GM20431 (cell line): ENCODE measurements at regions not wholly inside any gene's neighbourhood (a gene's known extent, or its start where the extent isn't known, plus 50 kb on each side); places are given as distances from the start of the nearest gene placed in this dataset.

Source experiments
- in situ Hi-C: fragments of 300-500 bp; cut with MseI, MboI; formaldehyde crosslinking; loops from one replicate; pipeline ENCODE4 v1.15.0; 2020; ENCODE audit warnings: low sequenced_read_pairs; ENCODE audit not compliant: unreplicated experiment

GRCh38 chr6:144873623-144874378 lies 588.7 kb downstream of the UTRN start:
- in situ Hi-C loops: no loop called here

DNA sequence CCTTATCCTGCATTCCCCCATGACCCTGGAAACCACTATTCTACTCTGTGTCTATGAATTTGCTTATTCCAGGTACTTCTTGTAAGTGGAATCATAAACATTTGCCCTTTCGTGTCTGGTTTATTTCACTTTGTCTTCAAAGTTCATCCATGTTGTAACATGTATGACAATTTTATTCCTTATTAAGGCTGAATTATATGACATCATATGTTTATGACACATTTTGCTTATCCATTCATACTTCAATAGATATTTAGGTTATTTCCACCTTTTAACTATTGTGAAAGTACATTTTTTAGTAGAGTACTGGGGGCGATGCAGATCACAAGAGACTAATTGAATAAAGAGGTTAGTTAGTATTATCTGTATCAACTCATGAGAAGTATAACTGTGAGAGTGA lies 591.6 kb downstream of the UTRN start:
- in situ Hi-C loops: no loop called here

GRCh38 chr6:144877118-144877517 lies 592.0 kb downstream of the UTRN start:
- in situ Hi-C loops: no loop called here

DNA sequence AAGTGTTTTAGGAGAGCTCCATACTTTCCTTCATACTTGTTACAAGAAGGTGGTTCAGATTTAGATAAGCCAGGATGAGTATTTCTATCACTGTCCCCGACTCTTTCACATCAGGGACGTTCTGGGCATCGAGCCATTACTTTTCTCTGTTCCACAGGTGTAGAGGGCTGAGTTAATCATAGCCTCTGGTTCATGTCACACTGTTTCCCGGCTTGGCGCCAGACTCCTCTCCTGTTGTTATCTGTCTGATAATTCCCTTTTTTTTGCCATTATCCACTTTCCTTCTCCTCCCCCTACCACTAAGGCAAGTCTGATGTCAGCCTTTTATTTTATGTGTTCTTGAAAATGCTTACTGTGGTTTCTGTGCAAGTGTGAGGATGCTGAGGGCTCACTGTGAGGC lies 593.4 kb downstream of the UTRN start:
- in situ Hi-C loops: no loop called here

DNA sequence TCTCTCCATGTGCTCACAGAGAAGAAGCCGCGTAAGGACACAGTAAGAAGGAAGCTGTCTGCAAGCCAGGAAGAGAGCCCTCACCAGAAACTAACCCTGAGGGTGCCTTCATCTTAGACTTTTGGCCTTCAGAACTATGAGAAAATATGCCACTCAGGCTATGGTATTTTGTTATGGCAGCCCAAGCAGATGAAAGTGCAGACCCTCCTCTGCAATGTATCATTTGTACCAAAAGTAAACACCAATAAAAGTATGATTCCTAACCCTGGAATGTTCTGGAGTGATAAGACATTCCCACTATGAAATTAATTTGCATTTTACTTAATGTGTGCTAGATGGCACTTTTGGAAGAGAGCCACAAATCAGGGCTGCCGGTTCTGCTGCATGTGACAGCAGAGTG lies 594.3 kb downstream of the UTRN start:
- in situ Hi-C loops: no loop called here

DNA sequence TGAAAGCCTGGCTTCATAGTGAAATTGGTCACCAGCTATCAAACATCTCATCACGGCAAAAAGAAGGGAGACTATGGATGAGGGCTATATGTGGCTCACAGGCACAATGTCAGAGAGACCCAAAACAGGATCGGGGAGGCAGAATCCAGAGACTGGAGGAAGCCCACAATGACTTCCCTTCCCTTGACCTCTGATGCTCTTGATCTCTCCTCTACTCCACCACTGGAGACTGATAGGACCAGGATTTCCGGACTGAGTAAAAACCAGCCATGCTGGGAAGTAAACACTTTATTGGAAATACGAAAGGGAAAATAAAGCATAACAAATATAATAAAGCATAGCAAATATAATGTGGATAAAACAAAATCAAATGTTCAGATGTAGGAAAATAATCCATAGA lies 597.3 kb downstream of the UTRN start:
- in situ Hi-C loops: no loop called here

DNA sequence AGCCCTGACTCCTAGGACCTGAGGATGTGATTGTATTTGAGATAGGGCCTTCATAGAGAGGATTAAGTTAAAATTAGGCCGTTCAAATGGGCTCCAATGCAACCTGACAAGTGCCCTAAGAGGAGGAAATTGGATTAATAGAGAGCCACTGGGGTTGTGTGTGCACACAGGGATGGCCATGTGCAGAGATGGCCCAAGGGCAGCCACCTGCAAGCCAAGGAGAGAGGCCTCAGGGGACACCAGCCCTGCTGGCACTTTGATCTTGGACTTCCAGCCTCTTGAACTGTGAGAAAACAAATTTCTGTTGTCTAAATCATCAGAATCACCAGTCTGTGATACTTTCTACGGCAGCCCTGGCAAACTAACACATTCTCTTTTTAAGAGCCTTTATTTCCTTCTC lies 598.8 kb downstream of the UTRN start:
- in situ Hi-C loops: no loop called here

GRCh38 chr6:144885817-144886216 lies 600.7 kb downstream of the UTRN start:
- in situ Hi-C loops: no loop called here

DNA sequence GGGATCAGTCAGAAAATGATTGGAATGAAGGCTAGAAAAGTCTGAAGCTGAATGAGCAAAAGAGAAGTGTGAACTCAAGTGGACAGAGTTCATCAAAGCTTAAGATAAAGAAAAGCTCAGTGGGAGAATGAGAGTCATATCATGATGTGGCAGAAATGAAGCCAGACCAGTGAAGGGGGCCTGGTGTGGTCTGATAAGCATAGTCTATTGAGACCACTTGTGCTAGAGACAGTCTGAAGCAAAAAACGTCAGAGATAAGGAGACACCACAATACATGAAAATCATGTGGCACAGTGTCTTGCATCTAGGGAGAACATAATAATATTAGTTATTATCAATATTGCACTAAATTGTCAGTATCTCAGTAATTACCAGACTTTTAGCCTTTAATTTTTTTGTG lies 601.5 kb downstream of the UTRN start:
- in situ Hi-C loops: no loop called here

- in situ Hi-C loops: no loop called here
Observed at GRCh38 chr6:144888621-144889020, 603.5 kb downstream of the UTRN start.

- in situ Hi-C loops: no loop called here
Observed at GRCh38 chr6:144893680-144894151, 608.6 kb downstream of the UTRN start.

GRCh38 chr6:144894240-144894639 lies 609.1 kb downstream of the UTRN start:
- in situ Hi-C loops: no loop called here

DNA sequence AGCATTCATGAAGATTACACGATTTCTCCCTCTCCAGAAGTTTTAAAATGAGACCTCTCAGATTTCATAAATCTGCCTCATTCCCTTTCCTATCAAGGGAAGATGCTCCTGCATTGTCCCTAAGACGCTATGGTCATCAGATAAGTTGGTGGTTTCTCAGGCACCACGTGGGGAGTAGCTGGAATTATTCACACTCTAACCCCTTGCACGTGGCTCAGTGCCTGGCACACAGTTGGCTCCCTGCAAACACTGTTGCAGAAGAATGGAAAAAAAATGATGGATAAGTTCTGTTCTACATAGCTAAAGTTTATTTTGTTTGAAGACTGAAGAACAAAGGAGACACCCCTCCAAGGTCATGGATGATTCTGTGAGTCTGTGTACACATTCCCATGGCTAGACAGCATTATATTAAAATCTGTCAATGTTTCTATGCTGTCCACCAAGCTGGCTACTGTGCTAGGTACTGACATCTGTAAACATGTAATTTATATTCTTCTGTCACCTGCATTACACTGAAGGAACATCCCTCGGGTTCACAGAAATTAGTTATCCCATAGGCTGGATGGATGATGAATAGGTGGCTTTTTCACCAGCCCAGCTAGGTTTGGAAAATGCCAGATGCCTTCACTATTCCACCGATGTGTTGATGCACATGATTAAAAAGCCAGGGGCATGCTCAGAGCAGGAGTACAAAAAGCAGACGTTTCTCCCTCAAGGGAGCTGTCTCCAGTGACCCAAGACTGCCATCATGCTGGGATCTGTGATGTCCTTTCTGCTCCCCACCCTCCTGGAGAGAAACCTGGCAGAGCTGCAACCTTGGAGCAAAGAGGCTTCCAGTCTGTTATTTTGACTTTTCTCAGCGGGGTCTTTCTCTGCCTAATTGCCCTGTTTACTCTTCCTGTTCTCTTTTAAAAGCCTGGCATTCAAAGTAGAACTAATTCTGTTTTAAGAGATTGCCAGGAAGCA lies 610.5 kb downstream of the UTRN start:
- in situ Hi-C loops: no loop called here

DNA sequence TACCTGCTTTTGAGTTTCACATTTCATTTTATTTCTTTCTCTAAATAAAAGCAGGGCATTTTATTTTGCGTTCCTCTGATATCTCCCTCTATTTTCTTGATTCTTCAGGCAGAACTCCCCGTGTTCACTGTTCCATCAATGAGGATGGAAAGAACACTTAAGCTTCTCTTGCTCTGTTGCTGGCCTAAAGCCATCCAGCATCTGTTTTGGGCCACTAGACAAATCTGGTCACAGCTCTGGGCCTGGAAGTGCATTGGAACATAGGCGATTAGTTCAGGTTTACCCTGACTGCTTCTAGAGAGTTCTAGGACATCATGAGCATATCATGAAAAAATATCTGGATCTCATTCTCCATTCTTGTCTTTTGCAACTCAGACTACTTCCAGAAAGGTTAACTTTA lies 611.2 kb downstream of the UTRN start:
- in situ Hi-C loops: no loop called here

- in situ Hi-C loops: no loop called here
Observed at GRCh38 chr6:144896871-144897270, 611.7 kb downstream of the UTRN start.

GRCh38 chr6:144897441-144897921 lies 612.3 kb downstream of the UTRN start:
- in situ Hi-C loops: no loop called here

- in situ Hi-C loops: no loop called here
Observed at GRCh38 chr6:144898052-144898689, 613.0 kb downstream of the UTRN start.

DNA sequence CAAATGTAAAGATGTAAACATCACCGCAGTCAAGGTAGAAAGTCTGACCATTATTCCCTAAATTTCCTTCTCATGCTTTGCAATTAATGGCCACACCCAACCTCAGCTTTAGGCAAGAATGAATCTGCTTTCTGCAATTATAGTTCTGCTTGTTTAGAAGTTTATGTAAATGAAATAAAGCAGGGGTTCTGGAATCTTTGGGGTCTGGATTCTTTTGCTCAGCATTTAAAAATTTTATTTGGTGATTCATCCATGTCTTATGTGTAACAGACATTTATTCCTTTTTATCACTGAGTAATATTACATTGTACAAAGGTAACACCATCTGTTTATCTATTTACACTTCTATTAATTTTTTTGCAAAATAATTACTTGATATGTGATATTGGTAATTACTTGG lies 613.6 kb downstream of the UTRN start:
- in situ Hi-C loops: no loop called here

GRCh38 chr6:144899161-144899560 lies 614.0 kb downstream of the UTRN start:
- in situ Hi-C loops: no loop called here

DNA sequence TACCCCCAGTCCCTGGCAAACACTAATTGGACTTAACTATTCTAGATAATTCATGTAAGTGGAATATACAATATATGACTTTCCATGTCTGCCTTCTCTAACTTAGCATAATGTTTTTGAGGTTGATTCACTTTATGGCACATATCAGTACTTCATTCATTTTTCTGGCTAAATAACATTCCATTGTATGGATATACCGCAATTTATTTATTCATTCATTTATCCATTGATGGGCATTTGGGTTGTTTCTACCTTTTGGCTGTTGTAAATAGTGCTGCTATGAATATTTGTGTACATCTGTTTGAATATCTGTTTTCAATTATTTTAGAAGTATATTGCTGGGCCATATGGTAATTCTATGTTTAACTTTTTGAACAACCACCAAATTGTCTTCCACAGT lies 616.3 kb downstream of the UTRN start:
- in situ Hi-C loops: no loop called here

DNA sequence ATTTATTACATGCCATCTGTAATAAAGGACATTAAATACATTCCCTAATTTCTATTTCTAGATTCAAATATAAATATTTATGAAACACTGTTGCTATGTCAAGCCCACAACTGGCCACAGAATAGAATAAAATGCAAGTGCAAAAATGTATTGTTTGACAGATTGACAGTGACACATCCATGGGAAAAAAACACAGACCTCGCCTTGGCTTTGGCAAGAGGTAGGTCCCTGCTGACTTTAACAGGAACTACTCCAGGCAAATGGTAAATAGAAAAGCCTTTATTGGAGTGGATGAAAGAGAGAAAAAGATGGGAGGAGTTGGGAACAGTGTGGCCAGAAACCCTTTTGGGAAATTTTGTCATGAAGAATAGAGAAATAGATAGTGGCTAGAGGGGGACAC lies 622.9 kb downstream of the UTRN start:
- in situ Hi-C loops: no loop called here
